HCT116 (cell line): ENCODE measurements at regions not wholly inside any gene's neighbourhood (a gene's known extent, or its start where the extent isn't known, plus 50 kb on each side); places are given as distances from the start of the nearest gene placed in this dataset.

ENCODE experiments used
- ATAC-seq: fragments of 200-7000 bp; cut with Tn5 transposase; 2 replicates; pipeline ENCODE4 v1.9.1; 2020; ENCODE audit warnings: mild to moderate bottlenecking, moderate library complexity
- BruUV-seq: library from RNA; stranded (reverse); fragments of 400-500 nt; replicated peaks from 2 replicates; lab custom pipeline; 2021; lab: Mats Ljungman, UMichigan
- CTCF ChIA-PET: fragments of 300-600 bp; sonication (Branson Sonifier 250); formaldehyde crosslinking; loops from one replicate; lab custom pipeline; 2021; ENCODE audit warnings: antibody characterized with exemption; lab: Charles Lee
- POLR2A ChIA-PET: fragments of 300-600, 350-600 bp; sonication (Branson Sonifier 250); formaldehyde crosslinking; loops from one replicate; lab custom pipeline; 2021; ENCODE audit warnings: antibody characterized with exemption; lab: Charles Lee
- RAD21 ChIA-PET, 2 experiments: fragments of 300-600 bp; sonication (Branson Sonifier 250); formaldehyde crosslinking; loops; one replicate each; lab custom pipeline; 2023; ENCODE audit warnings: low total read pairs in 2 of 2; ENCODE audit not compliant: uncharacterized antibody in 2 of 2, unreplicated experiment in 2 of 2, low non-redundant PET in 1 of 2; lab: Charles Lee
- DNase-seq: peaks from one replicate; pipeline ENCODE4 v3.0.0-alpha.2; 2010; ENCODE audit warnings: low read depth, low spot score
- H2AFZ ChIP-seq: fragments of 200-600 bp; shearing (Covaris generic), sonication (generic); 2 replicates; pipeline ENCODE4 v1.6.1; 2017; ENCODE audit warnings: low read depth, mixed run types, mixed read lengths, antibody characterized with exemption, low read length; ENCODE audit not compliant: poor library complexity, severe bottlenecking
- H3K27ac ChIP-seq: 2 replicates; pipeline ENCODE4 v1.5.1; 2012; ENCODE audit warnings: low read depth, low read length
- H3K27me3 ChIP-seq: fragments of 200-600 bp; sonication (generic); 2 replicates; pipeline ENCODE4 v1.6.1; 2016; ENCODE audit warnings: mixed run types, low read length, mixed read lengths; ENCODE audit not compliant: insufficient read depth
- H3K36me3 ChIP-seq, 2 experiments: fragments of 200-500 bp in 1 of 2; fragments of 200-600 bp in 1 of 2; sonication (Bioruptor generic) in 1 of 2; sonication (generic) in 1 of 2; 2 replicates each; pipeline versions ENCODE4 v1.5.1 to v1.6.1; 2014 to 2016; ENCODE audit warnings: low read length in 2 of 2, inconsistent platforms in 1 of 2, mixed read lengths in 1 of 2, mixed run types in 1 of 2; ENCODE audit not compliant: insufficient read depth in 2 of 2, control insufficient read depth in 1 of 2
- H3K4me1 ChIP-seq, 2 experiments: fragments of 200-600 bp in 1 of 2; sonication (generic) in 1 of 2; 2 replicates each; pipeline versions ENCODE4 v1.5.1 to v1.6.1; 2012 to 2017; ENCODE audit warnings: low read length in 2 of 2, inconsistent platforms in 1 of 2, mild to moderate bottlenecking in 1 of 2, mixed read lengths in 1 of 2, mixed run types in 1 of 2, moderate library complexity in 1 of 2; ENCODE audit not compliant: insufficient read depth in 2 of 2, control insufficient read depth in 1 of 2
- H3K4me2 ChIP-seq: fragments of 200-600 bp; sonication (generic); 2 replicates; pipeline ENCODE4 v1.6.1; 2017; ENCODE audit warnings: mixed run types, low read length, mixed read lengths
- H3K4me3 ChIP-seq, 2 experiments: fragments of 200-600 bp in 1 of 2; sonication (generic) in 1 of 2; replicated peaks in 1 of 2; 2 replicates each; pipeline ENCODE4 v1.5.1; 2011 to 2016; ENCODE audit warnings: low read length in 2 of 2, control low read depth in 1 of 2, low read depth in 1 of 2, mild to moderate bottlenecking in 1 of 2, mixed read lengths in 1 of 2, mixed run types in 1 of 2
- H3K79me2 ChIP-seq: fragments of 200-600 bp; sonication (generic); 2 replicates; pipeline ENCODE4 v1.6.1; 2017; ENCODE audit warnings: mild to moderate bottlenecking, mixed run types, low read length, moderate library complexity, mixed read lengths; ENCODE audit not compliant: insufficient read depth
- H3K9ac ChIP-seq: fragments of 200-600 bp; sonication (generic); 2 replicates; pipeline ENCODE4 v1.6.1; 2016; ENCODE audit warnings: low read length, mixed read lengths
- H3K9me2 ChIP-seq: fragments of 200-600 bp; sonication (generic), shearing (Covaris generic); 2 replicates; pipeline ENCODE4 v1.6.1; 2017; ENCODE audit warnings: mixed run types, mild to moderate bottlenecking, moderate library complexity; ENCODE audit not compliant: insufficient read depth
- H3K9me3 ChIP-seq, 2 experiments: fragments of 200-500 bp in 1 of 2; fragments of 200-600 bp in 1 of 2; sonication (Bioruptor generic) in 1 of 2; sonication (generic) in 1 of 2; 2 replicates each; pipeline ENCODE4 v1.6.1; 2014 to 2017; ENCODE audit warnings: low read length in 2 of 2, mixed read lengths in 2 of 2, inconsistent platforms in 1 of 2, low read depth in 1 of 2, mild to moderate bottlenecking in 1 of 2, mixed run types in 1 of 2, moderate library complexity in 1 of 2; ENCODE audit not compliant: control insufficient read depth in 1 of 2, insufficient read depth in 1 of 2
- H4K20me1 ChIP-seq: fragments of 200-600 bp; sonication (generic), shearing (Covaris generic); 2 replicates; pipeline ENCODE4 v1.6.1; 2017; ENCODE audit warnings: mixed run types, mild to moderate bottlenecking, moderate library complexity; ENCODE audit not compliant: insufficient read depth
- CEBPB ChIP-seq: IDR thresholded peaks from 2 replicates; pipeline ENCODE4 v1.6.1; 2012; ENCODE audit warnings: low read depth
- CTCF ChIP-seq, 3 experiments: fragments of 200-600 bp in 1 of 3; sonication (generic) in 1 of 3; IDR thresholded peaks in 2 of 3; conservative IDR thresholded peaks in 1 of 3; 2 replicates each; pipeline ENCODE4 v1.5.1; 2012 to 2017; ENCODE audit warnings: low read depth in 2 of 3, low read length in 2 of 3, antibody characterized with exemption in 1 of 3, borderline replicate concordance in 1 of 3, control low read depth in 1 of 3, mild to moderate bottlenecking in 1 of 3, mixed read lengths in 1 of 3, mixed run types in 1 of 3, moderate library complexity in 1 of 3; ENCODE audit not compliant: insufficient read depth in 1 of 3
- EGR1 ChIP-seq: IDR thresholded peaks from 2 replicates; pipeline ENCODE4 v1.6.1; 2012; ENCODE audit warnings: low read depth
- EZH2 ChIP-seq: fragments of 200-600 bp; sonication (generic); IDR thresholded peaks from 2 replicates; pipeline ENCODE4 v1.6.1; 2017; ENCODE audit warnings: antibody characterized with exemption, mixed run types
- JUND ChIP-seq: IDR thresholded peaks from 2 replicates; pipeline ENCODE4 v1.6.1; 2012
- YY1 ChIP-seq: IDR thresholded peaks from 2 replicates; pipeline ENCODE4 v1.6.1; 2011; ENCODE audit warnings: low read length, low read depth, moderate library complexity, mild to moderate bottlenecking; ENCODE audit not compliant: insufficient replicate concordance; ENCODE audit errors: extremely low read depth
- ZBTB33 ChIP-seq: IDR thresholded peaks from 2 replicates; pipeline ENCODE4 v1.6.1; 2011; ENCODE audit warnings: mild to moderate bottlenecking, low read length, moderate library complexity; ENCODE audit not compliant: insufficient replicate concordance; ENCODE audit errors: extremely low read depth
- ZFX ChIP-seq: fragments of 450-650 bp; IDR thresholded peaks from 2 replicates; pipeline ENCODE4 v1.6.1; 2017
- intact Hi-C: fragments of 100-400 bp; cut with micrococcal nuclease; formaldehyde crosslinking; loops from 2 replicates; pipeline ENCODE4 v1.10.0; 2022
- TF ChIP-seq, protein P1 (sequence below): IDR thresholded peaks from 2 replicates; pipeline ENCODE4 v1.6.1; 2012; ENCODE audit warnings: low read depth

- no TSS peak for BruUV-seq
- Histone ChIP-seq H3K36me3 (no peaks in the 10 kb centered on the region), H3K9me3 (peaks cover 3 to 17% of the 10 kb centered on the region in 2 experiments; a peak in 2 of 4 replicates), H3K4me1 (no peaks in the 10 kb centered on the region), H4K20me1 (no peaks in the 10 kb centered on the region), H3K79me2 (no peaks in the 10 kb centered on the region), H3K4me3 (no peak overlapping the region), H3K9ac (no peak overlapping the region), H3K9me2 (no peaks in the 10 kb centered on the region), H3K27ac (no peak overlapping the region), H3K27me3 (no peaks in the 10 kb centered on the region), H2AFZ (no peak overlapping the region), H3K4me2 (no peak overlapping the region)
- DNase-seq = no peak
- TF ChIP-seq, protein P1, sequence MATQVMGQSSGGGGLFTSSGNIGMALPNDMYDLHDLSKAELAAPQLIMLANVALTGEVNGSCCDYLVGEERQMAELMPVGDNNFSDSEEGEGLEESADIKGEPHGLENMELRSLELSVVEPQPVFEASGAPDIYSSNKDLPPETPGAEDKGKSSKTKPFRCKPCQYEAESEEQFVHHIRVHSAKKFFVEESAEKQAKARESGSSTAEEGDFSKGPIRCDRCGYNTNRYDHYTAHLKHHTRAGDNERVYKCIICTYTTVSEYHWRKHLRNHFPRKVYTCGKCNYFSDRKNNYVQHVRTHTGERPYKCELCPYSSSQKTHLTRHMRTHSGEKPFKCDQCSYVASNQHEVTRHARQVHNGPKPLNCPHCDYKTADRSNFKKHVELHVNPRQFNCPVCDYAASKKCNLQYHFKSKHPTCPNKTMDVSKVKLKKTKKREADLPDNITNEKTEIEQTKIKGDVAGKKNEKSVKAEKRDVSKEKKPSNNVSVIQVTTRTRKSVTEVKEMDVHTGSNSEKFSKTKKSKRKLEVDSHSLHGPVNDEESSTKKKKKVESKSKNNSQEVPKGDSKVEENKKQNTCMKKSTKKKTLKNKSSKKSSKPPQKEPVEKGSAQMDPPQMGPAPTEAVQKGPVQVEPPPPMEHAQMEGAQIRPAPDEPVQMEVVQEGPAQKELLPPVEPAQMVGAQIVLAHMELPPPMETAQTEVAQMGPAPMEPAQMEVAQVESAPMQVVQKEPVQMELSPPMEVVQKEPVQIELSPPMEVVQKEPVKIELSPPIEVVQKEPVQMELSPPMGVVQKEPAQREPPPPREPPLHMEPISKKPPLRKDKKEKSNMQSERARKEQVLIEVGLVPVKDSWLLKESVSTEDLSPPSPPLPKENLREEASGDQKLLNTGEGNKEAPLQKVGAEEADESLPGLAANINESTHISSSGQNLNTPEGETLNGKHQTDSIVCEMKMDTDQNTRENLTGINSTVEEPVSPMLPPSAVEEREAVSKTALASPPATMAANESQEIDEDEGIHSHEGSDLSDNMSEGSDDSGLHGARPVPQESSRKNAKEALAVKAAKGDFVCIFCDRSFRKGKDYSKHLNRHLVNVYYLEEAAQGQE = no peak
- TF ChIP-seq YY1 (no peak), CTCF (IDR thresholded peaks at IDR 0.05 in 2 of 3, conservative IDR thresholded peaks at IDR 0.05 in 1 of 3; ENCODE audit: borderline replicate concordance in 1 of 3, insufficient read depth in 1 of 3, low read depth in 2 of 3, low read length in 2 of 3) (no peak), CEBPB (no peak), EZH2 (no peak), ZBTB33 (no peak), EGR1 (no peak), ZFX (no peak), JUND (no peak)
- intact Hi-C loops = no loop called here
- ATAC-seq = no peak
- ChIA-PET RAD21 (no interaction called here), POLR2A (no interaction called here), CTCF (no interaction called here)
Observed at GRCh38 chr16:64669573-64669972, 452.3 kb downstream of the CDH11 start.
